Ammon's horn (tissue), 1 donor: ENCODE measurements at regions not wholly inside any gene's neighbourhood (a gene's known extent, or its start where the extent isn't known, plus 50 kb on each side); places are given as distances from the start of the nearest gene placed in this dataset.

Source experiments
- DNase-seq: peaks from one replicate; pipeline ENCODE4 v3.0.0-alpha.2; 2016; ENCODE audit warnings: low spot score

- peak; percentile 91 for DNase-seq
Measured at GRCh38 chr1:110765640-110766335, 91.0 kb upstream of the KCNA3 start.

GRCh38 chr1:110763149-110763548 lies 88.4 kb upstream of the KCNA3 start:
- DNase-seq, result no peak

GRCh38 chr1:110760321-110760720 lies 85.6 kb upstream of the KCNA3 start:
- DNase-seq, result no peak

- peak; percentile 79 for DNase-seq
Measured at GRCh38 chr1:110756506-110756905, 81.8 kb upstream of the KCNA3 start.

GRCh38 chr1:110752941-110753725 lies 78.4 kb upstream of the KCNA3 start:
- no peak for DNase-seq

- peak; percentile 40 for DNase-seq
Measured at GRCh38 chr1:110750562-110750961, 75.8 kb upstream of the KCNA3 start.

GRCh38 chr1:110749960-110750359 lies 75.2 kb upstream of the KCNA3 start:
- no peak for DNase-seq

- DNase-seq, result peak; percentile 58
Measured at GRCh38 chr1:110746644-110747259, 72.0 kb upstream of the KCNA3 start.

GRCh38 chr1:110743397-110743796 lies 68.7 kb upstream of the KCNA3 start:
- no peak for DNase-seq

- no peak for DNase-seq
Measured at GRCh38 chr1:110736900-110737605, 62.3 kb upstream of the KCNA3 start.

GRCh38 chr1:110734133-110734680 lies 59.5 kb upstream of the KCNA3 start:
- peak; percentile 72 for DNase-seq

- DNase-seq, result no peak
Measured at GRCh38 chr1:110731529-110731928, 56.8 kb upstream of the KCNA3 start.

GRCh38 chr1:110728388-110729001 lies 53.8 kb upstream of the KCNA3 start:
- DNase-seq, result no peak

GRCh38 chr1:110727246-110727645 lies 52.5 kb upstream of the KCNA3 start:
- DNase-seq, result peak; percentile 23

- DNase-seq, result no peak
Measured at GRCh38 chr1:110726755-110727154, 52.0 kb upstream of the KCNA3 start.
